HG03439 (cell line): ENCODE measurements at regions not wholly inside any gene's neighbourhood (a gene's known extent, or its start where the extent isn't known, plus 50 kb on each side); places are given as distances from the start of the nearest gene placed in this dataset.

Experiments
- ATAC-seq: cut with Tn5 transposase; IDR thresholded peaks from one replicate; pipeline ENCODE4 v1.9.1; 2021; ENCODE audit warnings: mild to moderate bottlenecking, moderate library complexity; ENCODE audit not compliant: unreplicated experiment

- no peak for ATAC-seq
Measured at GRCh38 chr12:20213723-20214625, 154.4 kb upstream of the PDE3A start.

GRCh38 chr12:20220339-20220738 is 148.0 kb upstream of the PDE3A start:
- ATAC-seq: no peak

DNA sequence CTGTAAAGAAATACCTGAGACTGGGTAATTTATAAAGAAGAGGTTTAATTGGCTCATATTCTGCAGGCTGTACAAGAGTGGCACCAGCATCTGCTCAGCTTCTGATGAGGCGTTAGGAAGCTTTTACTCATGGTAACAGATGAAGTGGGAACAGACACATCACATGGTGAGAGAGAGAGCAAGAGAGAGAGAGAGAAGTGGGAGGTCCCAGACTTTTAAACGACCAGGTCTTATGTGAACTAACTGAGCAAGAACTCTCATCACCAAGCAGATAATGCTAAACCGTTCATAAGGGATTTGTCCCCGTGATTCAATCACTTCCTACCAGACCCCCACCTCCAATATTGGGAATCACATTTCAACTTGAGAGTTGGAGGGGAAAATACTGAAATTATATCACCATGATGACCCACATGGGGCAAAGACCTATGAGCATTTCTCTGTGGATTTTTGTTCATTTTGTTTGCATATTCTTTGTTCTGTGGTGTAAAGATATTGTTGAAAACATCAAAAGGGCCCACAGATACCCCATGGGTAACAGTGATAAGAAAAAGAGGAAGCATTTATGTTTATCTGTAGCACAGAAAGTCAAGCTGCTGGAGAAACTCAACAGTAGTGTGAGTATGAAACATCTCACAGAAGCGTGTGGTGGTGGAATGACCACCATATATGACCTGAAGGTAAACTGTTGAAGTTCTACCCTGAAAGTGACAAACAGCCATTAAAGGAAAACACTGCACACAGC is 135.2 kb upstream of the PDE3A start:
- ATAC-seq: no peak

- no peak for ATAC-seq
Measured at GRCh38 chr12:20234474-20234873, 133.9 kb upstream of the PDE3A start.

DNA sequence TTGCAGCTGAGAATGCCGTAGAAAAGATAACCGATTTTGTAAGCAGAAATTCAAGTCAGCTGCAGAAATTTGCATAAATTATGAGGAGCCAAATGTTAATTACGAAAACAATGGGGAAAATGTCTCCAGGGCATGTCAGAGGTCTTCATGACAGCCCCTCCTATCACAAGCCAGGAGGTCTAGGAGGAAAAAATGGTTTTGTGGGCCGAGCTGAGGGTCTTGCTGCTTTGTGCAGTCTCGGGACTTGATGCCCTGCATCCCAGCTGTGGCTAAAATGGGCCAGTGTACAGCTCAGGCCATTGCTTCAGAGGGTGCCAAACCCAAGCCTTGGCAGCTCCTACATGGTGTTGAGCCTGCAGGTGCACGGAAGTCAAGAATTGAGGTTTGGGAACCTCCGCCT is 131.2 kb upstream of the PDE3A start:
- ATAC-seq: no peak

DNA sequence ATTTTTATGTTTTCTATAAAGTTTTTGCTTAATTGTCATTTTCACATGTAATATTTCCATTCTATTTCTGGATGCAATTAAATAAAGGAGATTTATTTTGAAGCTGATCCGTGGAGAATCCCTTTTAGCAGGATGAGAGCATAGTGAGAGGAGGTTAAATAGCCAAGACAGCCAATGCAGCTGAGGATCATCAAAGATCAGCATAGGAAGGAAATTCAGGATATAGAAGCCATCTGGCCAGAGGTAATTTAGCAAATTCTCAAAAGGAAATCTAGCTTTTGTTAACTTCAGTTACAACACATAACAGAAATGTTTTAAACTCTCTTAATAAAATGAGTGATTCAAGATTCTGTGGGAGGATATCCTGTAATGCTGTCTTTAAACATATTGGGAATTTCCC is 122.8 kb upstream of the PDE3A start:
- ATAC-seq: no peak

GRCh38 chr12:20248646-20249045 is 119.7 kb upstream of the PDE3A start:
- no peak for ATAC-seq

DNA sequence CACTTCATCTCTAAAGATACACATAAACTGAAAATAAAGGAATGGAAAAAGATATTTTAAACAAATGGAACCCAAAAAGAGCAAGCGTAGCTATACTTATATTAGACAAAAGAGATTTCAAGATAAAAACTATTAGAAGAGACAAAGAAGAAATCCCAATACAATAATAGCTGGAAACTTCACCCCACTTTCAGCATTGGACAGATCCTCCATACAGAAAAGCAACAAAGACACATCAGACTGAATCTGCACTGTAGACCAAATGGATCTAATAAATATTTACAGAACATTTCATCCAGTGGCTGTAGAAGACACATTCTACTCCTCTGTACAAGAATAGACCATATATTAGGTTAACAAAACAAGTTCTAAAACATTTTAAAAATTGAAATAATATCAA is 117.6 kb upstream of the PDE3A start:
- no peak for ATAC-seq

DNA sequence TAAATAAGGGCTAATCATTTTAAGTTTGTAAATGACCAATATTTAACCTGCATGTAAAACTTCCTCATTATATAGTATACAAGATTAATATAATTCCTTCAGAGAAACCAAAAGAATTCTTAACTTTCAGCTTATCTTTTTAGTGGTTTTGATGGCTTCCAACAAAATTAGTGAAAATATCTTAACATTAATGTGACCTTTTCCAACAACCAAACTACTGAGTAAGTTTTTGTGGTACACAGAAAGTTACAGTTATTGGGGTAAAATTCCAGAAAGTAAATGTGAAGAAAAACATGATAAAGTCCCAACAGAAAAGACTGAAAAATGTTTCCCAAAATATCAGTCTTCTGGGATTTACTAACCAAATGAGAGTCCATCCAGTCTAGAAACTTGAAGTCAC is 111.0 kb upstream of the PDE3A start:
- no peak for ATAC-seq

DNA sequence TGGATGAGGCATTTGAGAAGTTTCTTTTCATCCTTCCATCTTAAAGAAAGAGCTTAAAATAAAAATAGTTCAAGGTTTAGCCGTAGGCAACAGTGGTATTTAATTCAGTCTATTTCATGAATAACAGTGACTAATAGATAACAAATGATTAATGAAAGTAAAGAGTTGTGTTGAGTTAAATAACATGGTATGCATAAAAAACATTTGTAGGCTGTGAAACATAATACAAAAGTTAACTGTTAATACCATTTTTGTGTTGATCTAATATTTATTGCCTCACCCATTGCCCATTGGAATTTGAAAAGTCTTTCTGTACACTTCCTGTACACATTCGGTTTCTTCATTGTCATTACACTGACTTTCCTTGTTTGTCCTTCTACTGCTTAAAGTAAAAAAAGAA is 108.6 kb upstream of the PDE3A start:
- ATAC-seq: no peak

DNA sequence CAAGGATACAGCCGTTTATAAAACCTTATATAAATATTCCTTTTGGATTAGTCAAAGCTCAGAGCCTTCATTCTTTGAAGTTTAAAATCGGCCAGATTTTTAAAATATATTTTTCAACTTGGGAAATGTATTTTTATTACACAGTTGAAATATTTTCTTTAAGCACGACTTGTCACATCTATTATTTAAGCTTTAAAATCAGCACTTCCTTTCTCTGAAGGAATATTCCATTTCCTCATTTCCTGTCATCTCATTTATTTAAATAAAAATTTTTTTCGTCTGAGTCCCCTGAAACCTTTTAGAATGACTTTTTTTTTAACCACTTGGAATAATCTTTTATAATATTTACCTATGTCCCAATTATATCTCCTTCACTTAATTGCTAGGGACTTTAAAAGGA is 107.5 kb upstream of the PDE3A start:
- ATAC-seq: no peak

- ATAC-seq: no peak
Measured at GRCh38 chr12:20262119-20262518, 106.2 kb upstream of the PDE3A start.

- no peak for ATAC-seq
Measured at GRCh38 chr12:20264026-20264425, 104.3 kb upstream of the PDE3A start.

GRCh38 chr12:20264608-20265114 is 103.7 kb upstream of the PDE3A start:
- no peak for ATAC-seq

DNA sequence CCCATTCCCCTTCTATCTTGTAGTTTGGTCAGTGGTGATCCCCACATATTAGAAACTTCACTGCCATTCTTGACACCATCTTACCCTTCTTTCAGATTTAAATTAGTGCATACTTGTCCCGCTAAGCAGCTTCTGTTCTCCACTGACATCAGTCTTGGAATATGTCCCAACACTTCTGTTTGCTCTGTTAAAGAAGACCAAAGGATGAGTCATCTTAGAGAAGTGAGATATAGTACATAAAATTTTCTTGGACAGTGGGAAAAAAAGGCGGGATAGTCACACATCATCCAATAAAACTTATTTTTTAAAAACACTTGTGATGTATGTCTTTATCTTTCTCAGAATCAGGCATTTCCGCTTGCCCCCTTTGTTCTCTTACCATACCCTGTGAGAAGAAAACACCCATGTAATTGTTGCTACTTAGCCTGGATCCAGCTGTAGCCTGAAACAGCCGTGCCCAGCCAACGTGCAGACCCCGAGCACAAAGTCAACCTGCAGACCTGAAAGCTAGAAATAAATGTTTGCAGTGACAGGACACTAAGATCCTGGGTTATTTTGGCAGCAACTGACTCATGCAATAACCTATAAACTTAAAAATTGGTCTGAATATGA is 100.1 kb upstream of the PDE3A start:
- no peak for ATAC-seq

DNA sequence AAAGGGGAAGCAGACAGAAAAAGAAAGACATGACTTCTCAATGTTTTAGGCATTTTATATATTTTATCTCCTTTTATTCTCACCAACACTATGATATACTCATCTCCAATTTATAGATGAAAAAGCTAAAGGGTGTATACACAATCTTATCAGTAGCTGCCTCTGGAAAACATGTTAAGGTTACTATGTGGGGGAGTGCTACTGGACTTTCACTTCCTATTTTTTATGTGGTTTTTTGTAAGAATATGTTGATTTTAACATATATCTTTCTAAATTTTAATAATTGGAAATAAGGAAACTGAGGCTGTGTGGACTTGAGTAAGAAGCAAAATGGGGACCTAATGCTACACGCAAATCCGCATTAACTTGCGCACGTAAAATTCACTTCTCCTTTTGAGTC is 99.6 kb upstream of the PDE3A start:
- no peak for ATAC-seq

DNA sequence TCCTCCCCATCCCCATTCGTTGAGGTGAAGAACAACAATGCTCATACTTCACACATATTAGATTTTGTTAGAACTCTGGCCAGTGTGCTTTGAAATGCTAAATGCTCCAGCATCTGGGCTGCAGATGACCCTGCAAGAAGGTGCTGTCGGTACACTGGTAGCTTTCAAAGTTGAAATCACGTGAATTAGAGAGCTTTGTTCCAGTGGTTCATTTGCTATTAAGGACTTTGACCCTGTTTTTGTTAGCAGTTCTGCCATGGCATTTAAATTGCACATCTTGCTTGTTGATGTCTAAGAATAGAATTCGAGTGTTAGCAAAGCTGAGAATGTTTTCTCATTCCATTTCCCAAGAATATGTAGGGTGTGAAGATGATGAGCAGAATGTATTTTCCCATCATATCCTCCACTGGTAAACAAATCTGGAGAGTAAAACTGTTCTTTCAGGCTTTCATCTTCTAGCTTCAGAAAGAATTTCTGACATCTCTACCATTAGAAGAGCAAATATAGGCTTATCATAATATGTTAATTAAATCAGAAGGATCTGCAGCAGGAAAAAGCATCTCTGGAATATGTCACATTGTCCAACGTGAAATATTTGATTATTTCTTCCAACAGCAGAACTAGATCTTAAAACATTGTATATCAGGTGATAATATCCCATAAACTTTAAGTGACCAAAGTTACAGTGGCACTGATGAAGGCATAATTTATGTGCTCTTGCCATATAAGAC is 98.8 kb upstream of the PDE3A start:
- no peak for ATAC-seq

DNA sequence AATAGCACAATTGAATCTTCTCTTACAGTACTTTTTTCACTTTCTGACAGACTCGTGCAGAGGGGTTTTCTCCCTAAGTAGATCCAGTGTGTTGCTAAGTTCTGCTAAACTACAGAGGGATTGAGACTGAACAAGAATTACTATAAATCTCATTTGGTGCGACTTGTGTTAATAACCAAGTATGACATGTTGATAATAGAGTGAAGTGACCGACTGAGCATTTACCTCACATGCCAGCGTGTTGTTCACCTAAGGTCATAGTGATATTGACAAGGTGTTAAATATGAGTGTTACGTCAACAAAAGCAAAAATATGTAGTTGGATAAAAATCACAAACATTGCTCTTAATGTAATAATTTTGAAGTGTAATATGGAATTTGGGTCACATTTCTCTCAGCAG is 97.8 kb upstream of the PDE3A start:
- no peak for ATAC-seq

- ATAC-seq: no peak
Measured at GRCh38 chr12:20272161-20272560, 96.2 kb upstream of the PDE3A start.

DNA sequence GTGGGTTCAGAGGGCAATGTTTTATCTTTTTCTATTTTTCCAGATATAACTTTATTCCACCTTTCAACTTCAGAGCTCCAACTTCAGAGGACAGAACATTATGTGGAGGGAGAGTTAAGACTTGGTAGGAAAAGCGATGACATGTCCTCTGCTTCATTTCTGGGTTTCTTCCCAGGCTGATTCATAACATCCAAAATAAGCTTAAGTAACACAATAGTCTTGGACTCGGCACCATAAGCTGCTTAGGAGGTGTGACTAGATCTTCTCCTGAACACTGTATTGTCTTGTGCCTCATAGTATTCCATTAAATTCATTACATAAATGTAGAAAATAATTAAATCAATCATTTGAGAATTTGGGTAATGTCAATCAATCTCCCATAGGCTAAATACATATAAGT is 95.5 kb upstream of the PDE3A start:
- no peak for ATAC-seq

DNA sequence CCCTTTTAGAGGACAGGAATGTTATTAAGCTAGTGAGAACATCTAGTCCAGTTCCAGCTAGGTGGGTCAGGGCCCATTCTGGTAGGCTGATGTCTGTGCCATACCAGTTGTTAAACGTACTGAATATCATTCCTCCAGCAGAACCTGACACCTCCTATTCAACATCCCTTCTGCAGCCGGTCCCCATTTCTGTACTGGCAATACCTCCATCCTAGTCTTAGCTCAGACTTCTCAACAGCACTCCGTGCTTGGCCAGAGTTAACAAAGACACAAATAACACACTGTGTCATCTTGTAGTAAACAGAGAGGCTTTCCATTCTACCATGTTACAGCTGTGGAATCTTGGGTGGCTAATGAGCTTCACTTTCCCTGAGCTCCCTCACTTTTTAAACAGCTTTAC is 94.3 kb upstream of the PDE3A start:
- no peak for ATAC-seq
